ENCODE measurements at regions not wholly inside any gene's neighbourhood (a gene's known extent, or its start where the extent isn't known, plus 50 kb on each side); places are given as distances from the start of the nearest gene placed in this dataset.

- DNase-seq (no peak), ATAC-seq (no peak)
- no peaks in the 10 kb centered on the region for H3K4me1 ChIP-seq
- H3K27me3 ChIP-seq (ENCODE audit: low read depth), result no peaks in the 10 kb centered on the region
- no peak overlapping the region for H3K4me3 ChIP-seq
- H3K27ac ChIP-seq, result no peak overlapping the region
- H3K36me3 ChIP-seq, result no peaks in the 10 kb centered on the region
- intact Hi-C loops (cut with DNase I), result no loop called here
- no peaks in the 10 kb centered on the region for H3K9me3 ChIP-seq
- TF ChIP-seq, protein P1, sequence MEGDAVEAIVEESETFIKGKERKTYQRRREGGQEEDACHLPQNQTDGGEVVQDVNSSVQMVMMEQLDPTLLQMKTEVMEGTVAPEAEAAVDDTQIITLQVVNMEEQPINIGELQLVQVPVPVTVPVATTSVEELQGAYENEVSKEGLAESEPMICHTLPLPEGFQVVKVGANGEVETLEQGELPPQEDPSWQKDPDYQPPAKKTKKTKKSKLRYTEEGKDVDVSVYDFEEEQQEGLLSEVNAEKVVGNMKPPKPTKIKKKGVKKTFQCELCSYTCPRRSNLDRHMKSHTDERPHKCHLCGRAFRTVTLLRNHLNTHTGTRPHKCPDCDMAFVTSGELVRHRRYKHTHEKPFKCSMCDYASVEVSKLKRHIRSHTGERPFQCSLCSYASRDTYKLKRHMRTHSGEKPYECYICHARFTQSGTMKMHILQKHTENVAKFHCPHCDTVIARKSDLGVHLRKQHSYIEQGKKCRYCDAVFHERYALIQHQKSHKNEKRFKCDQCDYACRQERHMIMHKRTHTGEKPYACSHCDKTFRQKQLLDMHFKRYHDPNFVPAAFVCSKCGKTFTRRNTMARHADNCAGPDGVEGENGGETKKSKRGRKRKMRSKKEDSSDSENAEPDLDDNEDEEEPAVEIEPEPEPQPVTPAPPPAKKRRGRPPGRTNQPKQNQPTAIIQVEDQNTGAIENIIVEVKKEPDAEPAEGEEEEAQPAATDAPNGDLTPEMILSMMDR (IDR thresholded peaks at IDR 0.05), result no peak
These were observed 132.5 kb upstream of the KIRREL3 start for GRCh38 chr11:127133061-127133460.

GRCh38 chr11:127130321-127130720 is 129.8 kb upstream of the KIRREL3 start:
- ATAC-seq (no peak), DNase-seq (no peak)
- no peak overlapping the region for H3K4me3 ChIP-seq
- no peaks in the 10 kb centered on the region for H3K4me1 ChIP-seq
- TF ChIP-seq, protein P1 (IDR thresholded peaks at IDR 0.05), result no peak
- H3K36me3 ChIP-seq, result no peaks in the 10 kb centered on the region
- no peak overlapping the region for H3K27ac ChIP-seq
- no peaks in the 10 kb centered on the region for H3K9me3 ChIP-seq
- intact Hi-C loops (cut with DNase I), result no loop called here
- no peaks in the 10 kb centered on the region for H3K27me3 ChIP-seq (ENCODE audit: low read depth)

DNA sequence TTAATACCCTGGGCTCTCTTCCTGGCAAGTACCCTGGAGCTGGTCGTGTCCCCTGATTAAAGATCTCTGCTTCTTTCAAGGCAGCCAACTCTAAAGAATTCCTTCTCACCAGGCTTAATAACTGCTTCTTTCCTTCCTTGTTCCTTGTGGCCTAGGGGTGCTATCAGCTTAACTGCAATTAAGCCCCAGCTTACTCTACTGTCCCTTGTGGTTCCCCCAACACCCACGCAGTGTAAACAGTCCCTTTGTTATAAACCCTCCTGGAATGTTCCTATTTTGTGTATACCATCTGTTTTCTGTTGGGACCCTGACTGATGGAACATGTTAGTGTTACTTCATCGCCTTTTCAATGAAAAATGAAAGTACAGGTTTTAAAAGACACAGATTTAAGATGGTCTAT is 126.4 kb upstream of the KIRREL3 start:
- Histone ChIP-seq H3K27me3 (ENCODE audit: low read depth) (no peaks in the 10 kb centered on the region), H3K9me3 (no peaks in the 10 kb centered on the region), H3K4me1 (no peaks in the 10 kb centered on the region), H3K4me3 (no peak overlapping the region), H3K36me3 (no peaks in the 10 kb centered on the region), H3K27ac (no peak overlapping the region)
- TF ChIP-seq, protein P1 (IDR thresholded peaks at IDR 0.05), result no peak
- intact Hi-C loops (cut with DNase I), result no loop called here
- ATAC-seq (no peak), DNase-seq (no peak)

- intact Hi-C loops (cut with DNase I), result no loop called here
- no peak overlapping the region for H3K4me3 ChIP-seq
- no peak for ATAC-seq
These were observed 118.8 kb upstream of the KIRREL3 start for GRCh38 chr11:127119356-127119755.

DNA sequence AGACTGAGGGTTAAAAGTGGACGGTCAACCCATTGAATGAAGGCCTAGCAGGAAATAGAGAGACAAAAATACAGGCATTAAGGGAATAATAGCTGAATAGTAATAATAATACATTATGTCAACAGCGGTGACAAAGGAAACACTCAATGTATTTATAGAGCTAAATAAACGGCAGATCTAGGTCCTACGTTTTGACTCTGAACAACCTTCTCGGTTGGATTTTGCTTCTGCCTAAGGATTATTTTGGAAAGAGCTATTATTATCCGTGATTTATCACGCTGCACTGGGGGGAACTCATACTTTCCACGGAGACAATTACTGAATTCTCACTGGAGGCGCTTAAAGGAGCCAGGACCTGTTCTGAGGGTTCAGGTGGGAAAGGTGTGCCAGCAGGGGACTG is 118.2 kb upstream of the KIRREL3 start:
- H3K9me3 ChIP-seq, result no peaks in the 10 kb centered on the region
- no peaks in the 10 kb centered on the region for H3K4me1 ChIP-seq
- ATAC-seq (no peak), DNase-seq (no peak)
- TF ChIP-seq, protein P1 (IDR thresholded peaks at IDR 0.05), result no peak
- H3K27me3 ChIP-seq (ENCODE audit: low read depth), result no peaks in the 10 kb centered on the region
- intact Hi-C loops (cut with DNase I), result no loop called here
- no peaks in the 10 kb centered on the region for H3K36me3 ChIP-seq
- H3K4me3 ChIP-seq, result no peak overlapping the region
- no peak overlapping the region for H3K27ac ChIP-seq

More at GRCh38 chr11:127119356-127119755, 118.8 kb upstream of the KIRREL3 start:
- Histone ChIP-seq H3K27ac (no peak overlapping the region), H3K9me3 (no peaks in the 10 kb centered on the region), H3K36me3 (no peaks in the 10 kb centered on the region), H3K27me3 (ENCODE audit: low read depth) (no peaks in the 10 kb centered on the region), H3K4me1 (no peaks in the 10 kb centered on the region)
- TF ChIP-seq, protein P1 (IDR thresholded peaks at IDR 0.05), result no peak
- no peak for DNase-seq

GRCh38 chr11:127117231-127117739 is 116.7 kb upstream of the KIRREL3 start:
- H3K4me3 ChIP-seq, result no peak overlapping the region
- TF ChIP-seq, protein P1 (IDR thresholded peaks at IDR 0.05), result no peak
- intact Hi-C loops (cut with DNase I), result no loop called here
- no peaks in the 10 kb centered on the region for H3K9me3 ChIP-seq
- no peak overlapping the region for H3K27ac ChIP-seq
- ATAC-seq, result no peak
- no peak for DNase-seq
- H3K27me3 ChIP-seq (ENCODE audit: low read depth), result no peaks in the 10 kb centered on the region
- H3K4me1 ChIP-seq, result no peaks in the 10 kb centered on the region
- H3K36me3 ChIP-seq, result no peaks in the 10 kb centered on the region

All from lower lobe of right lung (tissue), 2 donors.